HepG2 (cell line): ENCODE measurements at regions not wholly inside any gene's neighbourhood (a gene's known extent, or its start where the extent isn't known, plus 50 kb on each side); places are given as distances from the start of the nearest gene placed in this dataset.

Experiments used
- ATAC-seq: fragments of 200-7000 bp; cut with Tn5 transposase; 3 replicates; pipeline ENCODE4 v1.9.1; 2020; ENCODE audit warnings: mild to moderate bottlenecking, moderate library complexity
- BruUV-seq: library from RNA; stranded (reverse); fragments of 400-500 nt; replicated peaks from 2 replicates; lab custom pipeline; 2021; lab: Mats Ljungman, UMichigan
- CTCF ChIA-PET: fragments of 300-600 bp; formaldehyde crosslinking; extraction: SDS; loops from one replicate; lab custom pipeline; 2021; ENCODE audit warnings: low total read pairs, inconsistent platforms, low intra/inter-chr PET ratio; lab: Yijun Ruan, JAX
- POLR2A ChIA-PET: fragments of 350-600 bp; sonication (Branson Sonifier 250); formaldehyde crosslinking; loops from one replicate; lab custom pipeline; 2020; ENCODE audit warnings: antibody characterized with exemption, inconsistent platforms; lab: Yijun Ruan, JAX
- DNase-seq: peaks from one replicate; pipeline ENCODE4 v3.0.0-alpha.2; 2015; ENCODE audit warnings: low spot score
- FAIRE-seq: peaks from 3 replicates; lab custom pipeline; 2011; peaks lifted over from hg19 to GRCh38; lab: Jason Lieb, UNC
- H2AFZ ChIP-seq: one replicate; pipeline ENCODE4 v1.6.1; 2011; ENCODE audit warnings: low read length, inconsistent platforms
- H3K27ac ChIP-seq: fragments of 300-600 bp; 3 replicates; pipeline ENCODE4 v1.8.0; 2011; ENCODE audit warnings: mixed run types, mild to moderate bottlenecking, mixed read lengths, low read length, inconsistent platforms; ENCODE audit not compliant: insufficient read depth; ENCODE audit errors: extremely low read length
- H3K27me3 ChIP-seq, 2 experiments: fragments of 200-600 bp in 1 of 2; 2 replicates in 1 of 2; 3 replicates in 1 of 2; pipeline versions ENCODE4 v1.6.0 to v1.8.0; 2011; ENCODE audit warnings: low read length in 2 of 2, mild to moderate bottlenecking in 2 of 2, moderate library complexity in 2 of 2, inconsistent platforms in 1 of 2; ENCODE audit not compliant: insufficient read depth in 2 of 2, control insufficient read depth in 1 of 2
- H3K36me3 ChIP-seq, 2 experiments: fragments of 200-600 bp in 1 of 2; replicated peaks in 1 of 2; 2 replicates in 1 of 2; 3 replicates in 1 of 2; pipeline versions ENCODE4 v1.5.1 to v1.8.0; 2011; ENCODE audit warnings: low read length in 2 of 2, inconsistent platforms in 1 of 2; ENCODE audit not compliant: insufficient read depth in 2 of 2, control insufficient read depth in 1 of 2
- H3K4me1 ChIP-seq: 2 replicates; pipeline ENCODE4 v1.5.1; 2012; ENCODE audit warnings: low read length, inconsistent platforms; ENCODE audit not compliant: insufficient read depth
- H3K4me2 ChIP-seq: 2 replicates; pipeline ENCODE4 v1.6.0; 2011; ENCODE audit warnings: low read depth, low read length, inconsistent platforms
- H3K4me3 ChIP-seq, 3 experiments: fragments of 200-600 bp in 1 of 3; sonication (generic), shearing (Covaris generic) in 1 of 3; replicated peaks in 1 of 3; 2 replicates each; pipeline ENCODE4 v1.5.1; 2011 to 2016; ENCODE audit warnings: low read length in 3 of 3, inconsistent platforms in 2 of 3, low read depth in 2 of 3, mild to moderate bottlenecking in 2 of 3, control low read depth in 1 of 3, mixed read lengths in 1 of 3; ENCODE audit not compliant: insufficient read depth in 1 of 3
- H3K79me2 ChIP-seq: one replicate; pipeline ENCODE4 v1.6.1; 2011; ENCODE audit warnings: low read length, inconsistent platforms; ENCODE audit not compliant: insufficient read depth
- H3K9ac ChIP-seq: 2 replicates; pipeline ENCODE4 v1.6.0; 2011; ENCODE audit warnings: mild to moderate bottlenecking, low read depth, low read length, inconsistent platforms; ENCODE audit not compliant: insufficient read depth
- H3K9me3 ChIP-seq: 2 replicates; pipeline ENCODE4 v1.5.1; 2012; ENCODE audit warnings: mild to moderate bottlenecking, low read length
- H4K20me1 ChIP-seq: 2 replicates; pipeline ENCODE4 v1.6.0; 2011; ENCODE audit warnings: inconsistent platforms, mild to moderate bottlenecking, low read length, moderate library complexity; ENCODE audit not compliant: insufficient read depth
- CHCHD3 ChIP-seq: sonication (generic); formaldehyde crosslinking; IDR thresholded peaks from 2 replicates; pipeline ENCODE4 v1.8.0; 2022; ENCODE audit warnings: mild to moderate bottlenecking, missing genetic modification reagents, moderate library complexity
- MAFF ChIP-seq: IDR thresholded peaks from 2 replicates; pipeline ENCODE4 v1.6.1; 2011; ENCODE audit warnings: low read depth, low read length, improper control_type of control experiment
- NFRKB ChIP-seq: fragments of 450-650 bp; IDR thresholded peaks from 2 replicates; pipeline ENCODE4 v1.6.1; 2017
- PCBP1 ChIP-seq: fragments of 200-400 bp; formaldehyde crosslinking; IDR thresholded peaks from 2 replicates; pipeline ENCODE4 v1.6.1; 2017; ENCODE audit warnings: mild to moderate bottlenecking, low read depth, low read length, borderline replicate concordance
- PHB2 ChIP-seq: fragments of 450-650 bp; IDR thresholded peaks from 2 replicates; pipeline ENCODE4 v1.6.1; 2018; ENCODE audit not compliant: partially characterized antibody
- SALL2 ChIP-seq: sonication (generic); formaldehyde crosslinking; IDR thresholded peaks from 2 replicates; pipeline ENCODE4 v1.8.1; 2023; ENCODE audit warnings: mild to moderate bottlenecking, missing genetic modification reagents, inconsistent platforms
- ZFP41 ChIP-seq: sonication (generic); formaldehyde crosslinking; IDR thresholded peaks from 2 replicates; pipeline ENCODE4 v1.4.0; 2020; ENCODE audit warnings: mild to moderate bottlenecking, missing genetic modification reagents, borderline replicate concordance
- ZNF343 ChIP-seq: sonication (generic); formaldehyde crosslinking; IDR thresholded peaks from 2 replicates; pipeline ENCODE4 v1.4.0; 2020; ENCODE audit warnings: mild to moderate bottlenecking, missing genetic modification reagents
- ZSCAN22 ChIP-seq: sonication (generic); formaldehyde crosslinking; IDR thresholded peaks from 2 replicates; pipeline ENCODE4 v1.4.0; 2020; ENCODE audit warnings: mild to moderate bottlenecking, missing genetic modification reagents
- WGBS: methylation state at CpG from one replicate; pipeline ENCODE4 v1.1.6; 2017; ENCODE audit warnings: low lambda C conversion rate; 5-methylcytosine and 5-hydroxymethylcytosine counted together
- in situ Hi-C: cut with HindIII; loops from 2 replicates; pipeline ENCODE4 v1.10.0; 2017; ENCODE audit warnings: low pct_unique_long_range_greater_than_20kb; ENCODE audit not compliant: extremely low pct_ligation_motif_present
- intact Hi-C: fragments of 100-400 bp; cut with micrococcal nuclease; formaldehyde crosslinking; loops from one replicate; pipeline ENCODE4 v1.10.0; 2022; ENCODE audit not compliant: unreplicated experiment
- TF ChIP-seq, protein P1 (sequence below), 2 experiments: fragments of 450-650 bp in 1 of 2; sonication (generic) in 1 of 2; formaldehyde crosslinking; IDR thresholded peaks; 2 replicates each; pipeline versions ENCODE4 v1.5.0 to v1.8.0; 2020 to 2022; ENCODE audit warnings: mild to moderate bottlenecking in 1 of 2, missing genetic modification reagents in 1 of 2
- TF ChIP-seq, protein P2 (sequence below): sonication (generic); formaldehyde crosslinking; IDR thresholded peaks from 2 replicates; pipeline ENCODE4 v1.4.0; 2020; ENCODE audit warnings: mild to moderate bottlenecking, missing genetic modification reagents
- TF ChIP-seq, protein P3 (sequence below): sonication (generic); formaldehyde crosslinking; IDR thresholded peaks from 2 replicates; pipeline ENCODE4 v1.9.0; 2021; ENCODE audit warnings: missing genetic modification reagents, mild to moderate bottlenecking, borderline replicate concordance
- TF ChIP-seq, protein P4 (sequence below): sonication (generic); formaldehyde crosslinking; IDR thresholded peaks from 2 replicates; pipeline ENCODE4 v1.8.1; 2023; ENCODE audit warnings: mild to moderate bottlenecking, missing genetic modification reagents, borderline replicate concordance
- TF ChIP-seq, protein P5 (sequence below): sonication (generic); formaldehyde crosslinking; IDR thresholded peaks from 2 replicates; pipeline ENCODE4 v1.8.0; 2022; ENCODE audit warnings: mild to moderate bottlenecking, missing genetic modification reagents, borderline replicate concordance

DNA sequence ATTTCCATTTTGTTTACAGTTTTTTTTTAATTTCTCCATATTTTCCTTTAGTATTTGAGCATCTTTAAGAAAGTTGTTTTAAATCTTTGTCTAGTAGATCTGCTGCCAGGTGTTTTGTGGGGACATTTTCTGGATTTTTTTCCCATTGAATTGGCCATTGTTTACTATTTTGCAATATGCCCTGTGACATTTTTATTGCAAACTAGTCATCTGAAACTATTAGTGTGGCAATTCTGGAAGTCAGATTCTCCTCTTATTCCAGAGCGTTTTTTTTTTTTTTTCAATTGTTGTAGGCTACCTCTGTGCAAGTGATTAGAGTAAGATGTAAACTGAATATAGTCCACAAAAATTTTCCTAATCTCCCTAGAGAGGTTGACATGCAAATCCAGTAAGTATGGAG is 334.2 kb downstream of the PYDC2 start:
- FAIRE-seq, result no peak
- Histone ChIP-seq H3K36me3 (no peaks in the 10 kb centered on the region), H3K9ac (no peak overlapping the region), H4K20me1 (no peaks in the 10 kb centered on the region), H3K9me3 (peaks cover 24% of the 10 kb centered on the region), H3K4me2 (no peak overlapping the region), H3K79me2 (no peaks in the 10 kb centered on the region), H3K4me1 (no peaks in the 10 kb centered on the region), H3K27ac (no peak overlapping the region), H2AFZ (no peak overlapping the region), H3K27me3 (no peaks in the 10 kb centered on the region), H3K4me3 (no peak overlapping the region)
- intact Hi-C loops (no loop called here), in situ Hi-C loops (no loop called here)
- no peak for ATAC-seq
- no TSS peak for BruUV-seq
- ChIA-PET POLR2A (no interaction called here), CTCF (no interaction called here)
- no peak for DNase-seq
- WGBS, result 3% methylated on average over 1 of the region's 1 CpG
- TF ChIP-seq, protein P1, sequence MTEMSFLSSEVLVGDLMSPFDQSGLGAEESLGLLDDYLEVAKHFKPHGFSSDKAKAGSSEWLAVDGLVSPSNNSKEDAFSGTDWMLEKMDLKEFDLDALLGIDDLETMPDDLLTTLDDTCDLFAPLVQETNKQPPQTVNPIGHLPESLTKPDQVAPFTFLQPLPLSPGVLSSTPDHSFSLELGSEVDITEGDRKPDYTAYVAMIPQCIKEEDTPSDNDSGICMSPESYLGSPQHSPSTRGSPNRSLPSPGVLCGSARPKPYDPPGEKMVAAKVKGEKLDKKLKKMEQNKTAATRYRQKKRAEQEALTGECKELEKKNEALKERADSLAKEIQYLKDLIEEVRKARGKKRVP (CRISPR knock-in tag; IDR thresholded peaks at IDR 0.05), result no peak
- no peak for TF ChIP-seq CHCHD3
- TF ChIP-seq, protein P2, sequence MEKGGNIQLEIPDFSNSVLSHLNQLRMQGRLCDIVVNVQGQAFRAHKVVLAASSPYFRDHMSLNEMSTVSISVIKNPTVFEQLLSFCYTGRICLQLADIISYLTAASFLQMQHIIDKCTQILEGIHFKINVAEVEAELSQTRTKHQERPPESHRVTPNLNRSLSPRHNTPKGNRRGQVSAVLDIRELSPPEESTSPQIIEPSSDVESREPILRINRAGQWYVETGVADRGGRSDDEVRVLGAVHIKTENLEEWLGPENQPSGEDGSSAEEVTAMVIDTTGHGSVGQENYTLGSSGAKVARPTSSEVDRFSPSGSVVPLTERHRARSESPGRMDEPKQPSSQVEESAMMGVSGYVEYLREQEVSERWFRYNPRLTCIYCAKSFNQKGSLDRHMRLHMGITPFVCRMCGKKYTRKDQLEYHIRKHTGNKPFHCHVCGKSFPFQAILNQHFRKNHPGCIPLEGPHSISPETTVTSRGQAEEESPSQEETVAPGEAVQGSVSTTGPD (CRISPR knock-in tag), result no peak
- TF ChIP-seq PCBP1, result no peak
- TF ChIP-seq, protein P3, sequence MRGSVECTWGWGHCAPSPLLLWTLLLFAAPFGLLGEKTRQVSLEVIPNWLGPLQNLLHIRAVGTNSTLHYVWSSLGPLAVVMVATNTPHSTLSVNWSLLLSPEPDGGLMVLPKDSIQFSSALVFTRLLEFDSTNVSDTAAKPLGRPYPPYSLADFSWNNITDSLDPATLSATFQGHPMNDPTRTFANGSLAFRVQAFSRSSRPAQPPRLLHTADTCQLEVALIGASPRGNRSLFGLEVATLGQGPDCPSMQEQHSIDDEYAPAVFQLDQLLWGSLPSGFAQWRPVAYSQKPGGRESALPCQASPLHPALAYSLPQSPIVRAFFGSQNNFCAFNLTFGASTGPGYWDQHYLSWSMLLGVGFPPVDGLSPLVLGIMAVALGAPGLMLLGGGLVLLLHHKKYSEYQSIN (CRISPR knock-in tag), result no peak
- TF ChIP-seq ZFP41 (CRISPR knock-in tag), result no peak
- TF ChIP-seq, protein P4, sequence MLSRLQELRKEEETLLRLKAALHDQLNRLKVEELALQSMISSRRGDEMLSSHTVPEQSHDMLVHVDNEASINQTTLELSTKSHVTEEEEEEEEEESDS (CRISPR knock-in tag), result no peak
- TF ChIP-seq SALL2 (CRISPR knock-in tag), result no peak
- no peak for TF ChIP-seq PHB2
- no peak for TF ChIP-seq NFRKB
- TF ChIP-seq ZNF343 (CRISPR knock-in tag), result no peak
- TF ChIP-seq, protein P5, sequence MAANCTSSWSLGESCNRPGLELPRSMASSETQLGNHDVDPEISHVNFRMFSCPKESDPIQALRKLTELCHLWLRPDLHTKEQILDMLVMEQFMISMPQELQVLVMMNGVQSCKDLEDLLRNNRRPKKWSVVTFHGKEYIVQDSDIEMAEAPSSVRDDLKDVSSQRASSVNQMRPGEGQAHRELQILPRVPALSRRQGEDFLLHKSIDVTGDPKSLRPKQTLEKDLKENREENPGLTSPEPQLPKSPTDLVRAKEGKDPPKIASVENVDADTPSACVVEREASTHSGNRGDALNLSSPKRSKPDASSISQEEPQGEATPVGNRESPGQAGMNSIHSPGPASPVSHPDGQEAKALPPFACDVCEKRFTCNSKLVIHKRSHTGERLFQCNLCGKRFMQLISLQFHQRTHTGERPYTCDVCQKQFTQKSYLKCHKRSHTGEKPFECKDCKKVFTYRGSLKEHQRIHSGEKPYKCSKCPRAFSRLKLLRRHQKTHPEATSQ (CRISPR knock-in tag), result no peak
- no peak for TF ChIP-seq MAFF
- no peak for TF ChIP-seq ZSCAN22
